ENCODE measurements at regions not wholly inside any gene's neighbourhood (a gene's known extent, or its start where the extent isn't known, plus 50 kb on each side); places are given as distances from the start of the nearest gene placed in this dataset.

DNA sequence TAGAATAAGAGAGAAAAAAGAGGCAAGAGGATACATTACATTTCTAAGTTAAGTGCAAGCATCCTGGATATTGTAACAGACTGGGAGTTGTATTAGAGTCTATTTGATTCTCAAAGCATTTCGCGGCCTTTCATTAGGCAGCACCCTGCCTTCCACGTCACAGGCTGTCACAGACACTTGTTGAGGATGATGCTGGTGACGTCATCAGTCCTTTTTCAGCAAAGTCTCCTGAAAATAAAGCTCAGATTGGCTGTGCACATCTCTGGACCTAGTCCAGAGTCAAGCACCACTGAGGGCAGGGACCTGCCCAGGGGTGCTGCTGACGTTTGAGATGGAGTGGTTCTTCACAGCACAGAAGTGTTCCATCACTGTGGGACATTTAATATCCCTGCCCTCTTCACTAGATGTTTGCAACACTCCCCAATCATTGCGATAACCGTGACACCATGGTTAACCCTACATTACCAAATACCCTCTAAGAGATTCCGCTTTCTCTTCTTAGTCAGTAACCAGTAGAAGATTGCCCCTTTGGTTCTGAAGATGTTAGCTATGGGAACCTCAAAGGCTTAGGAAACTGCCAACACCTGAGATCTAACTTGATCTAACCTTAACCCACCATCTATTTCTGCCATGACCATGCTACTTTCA lies 72.7 kb upstream of the F3 start:
- no peak overlapping the region for H3K27ac ChIP-seq
- WGBS, 2 donors: 77 to 84% methylated on average over 7 to 8 of the region's 8 CpGs

DNA sequence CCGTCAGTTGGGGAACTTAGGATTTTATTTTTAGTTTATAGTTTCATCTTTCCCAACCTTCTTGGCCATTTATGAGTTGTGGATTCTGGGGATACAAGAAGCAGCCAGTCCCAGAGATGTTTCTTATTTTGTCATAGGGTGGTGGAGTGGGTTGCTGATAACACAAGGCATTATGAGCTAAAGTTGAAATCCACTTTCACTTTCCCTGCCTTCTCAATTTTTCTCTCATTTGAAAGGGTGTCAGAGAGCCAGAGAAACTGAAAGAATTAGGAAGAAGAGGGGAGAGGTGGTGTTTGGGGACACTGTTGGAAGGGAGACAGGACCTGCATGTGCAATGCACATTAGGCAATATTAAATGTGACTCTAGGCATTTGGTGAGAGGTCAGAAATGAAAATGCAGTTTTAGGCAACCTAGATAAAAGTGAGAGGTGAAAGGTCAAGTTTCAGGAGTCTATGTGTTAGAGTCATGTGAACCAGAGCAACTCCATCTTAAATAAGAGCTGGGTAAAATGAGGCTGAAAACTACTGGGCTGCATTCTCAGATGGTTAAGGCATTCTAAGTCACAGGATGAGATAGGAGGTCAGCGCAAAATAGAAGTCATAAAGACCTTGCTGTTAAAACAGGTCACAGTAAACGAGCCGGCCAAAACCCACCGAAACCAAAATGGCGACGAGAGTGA lies 71.1 kb upstream of the F3 start:
- no peak for TF ChIP-seq POLR2A (IDR thresholded peaks at IDR 0.05)
- TF ChIP-seq, protein P1, sequence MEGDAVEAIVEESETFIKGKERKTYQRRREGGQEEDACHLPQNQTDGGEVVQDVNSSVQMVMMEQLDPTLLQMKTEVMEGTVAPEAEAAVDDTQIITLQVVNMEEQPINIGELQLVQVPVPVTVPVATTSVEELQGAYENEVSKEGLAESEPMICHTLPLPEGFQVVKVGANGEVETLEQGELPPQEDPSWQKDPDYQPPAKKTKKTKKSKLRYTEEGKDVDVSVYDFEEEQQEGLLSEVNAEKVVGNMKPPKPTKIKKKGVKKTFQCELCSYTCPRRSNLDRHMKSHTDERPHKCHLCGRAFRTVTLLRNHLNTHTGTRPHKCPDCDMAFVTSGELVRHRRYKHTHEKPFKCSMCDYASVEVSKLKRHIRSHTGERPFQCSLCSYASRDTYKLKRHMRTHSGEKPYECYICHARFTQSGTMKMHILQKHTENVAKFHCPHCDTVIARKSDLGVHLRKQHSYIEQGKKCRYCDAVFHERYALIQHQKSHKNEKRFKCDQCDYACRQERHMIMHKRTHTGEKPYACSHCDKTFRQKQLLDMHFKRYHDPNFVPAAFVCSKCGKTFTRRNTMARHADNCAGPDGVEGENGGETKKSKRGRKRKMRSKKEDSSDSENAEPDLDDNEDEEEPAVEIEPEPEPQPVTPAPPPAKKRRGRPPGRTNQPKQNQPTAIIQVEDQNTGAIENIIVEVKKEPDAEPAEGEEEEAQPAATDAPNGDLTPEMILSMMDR (IDR thresholded peaks at IDR 0.05): no peak
- Histone ChIP-seq H3K36me3 (no peaks in the 10 kb centered on the region), H3K4me3 (no peak overlapping the region), H3K27ac (no peak overlapping the region), H3K27me3 (no peaks in the 10 kb centered on the region), H3K9me3 (peaks cover 0 to 2% (median 0%) of the 10 kb centered on the region in 3 donors), H3K4me1 (peaks cover 0 to 15% (median 0%) of the 10 kb centered on the region in 3 donors)
- intact Hi-C loops (cut with DNase I): no loop called here
- 87 to 92% methylated on average over 7 of the region's 7 CpGs for WGBS, 2 donors
- DNase-seq: no peak

More for the DNA sequence above, 72.7 kb upstream of the F3 start:
- H3K27me3 ChIP-seq: no peaks in the 10 kb centered on the region
- no peak for DNase-seq
- peaks cover 0 to 15% (median 0%) of the 10 kb centered on the region in 3 donors for H3K4me1 ChIP-seq
- H3K36me3 ChIP-seq: no peaks in the 10 kb centered on the region
- H3K4me3 ChIP-seq: no peak overlapping the region
- H3K9me3 ChIP-seq: peaks cover 0 to 11% (median 0%) of the 10 kb centered on the region in 3 donors
- intact Hi-C loops (cut with DNase I): no loop called here
- TF ChIP-seq POLR2A (IDR thresholded peaks at IDR 0.05): no peak
- TF ChIP-seq, protein P1 (IDR thresholded peaks at IDR 0.05): no peak

DNA sequence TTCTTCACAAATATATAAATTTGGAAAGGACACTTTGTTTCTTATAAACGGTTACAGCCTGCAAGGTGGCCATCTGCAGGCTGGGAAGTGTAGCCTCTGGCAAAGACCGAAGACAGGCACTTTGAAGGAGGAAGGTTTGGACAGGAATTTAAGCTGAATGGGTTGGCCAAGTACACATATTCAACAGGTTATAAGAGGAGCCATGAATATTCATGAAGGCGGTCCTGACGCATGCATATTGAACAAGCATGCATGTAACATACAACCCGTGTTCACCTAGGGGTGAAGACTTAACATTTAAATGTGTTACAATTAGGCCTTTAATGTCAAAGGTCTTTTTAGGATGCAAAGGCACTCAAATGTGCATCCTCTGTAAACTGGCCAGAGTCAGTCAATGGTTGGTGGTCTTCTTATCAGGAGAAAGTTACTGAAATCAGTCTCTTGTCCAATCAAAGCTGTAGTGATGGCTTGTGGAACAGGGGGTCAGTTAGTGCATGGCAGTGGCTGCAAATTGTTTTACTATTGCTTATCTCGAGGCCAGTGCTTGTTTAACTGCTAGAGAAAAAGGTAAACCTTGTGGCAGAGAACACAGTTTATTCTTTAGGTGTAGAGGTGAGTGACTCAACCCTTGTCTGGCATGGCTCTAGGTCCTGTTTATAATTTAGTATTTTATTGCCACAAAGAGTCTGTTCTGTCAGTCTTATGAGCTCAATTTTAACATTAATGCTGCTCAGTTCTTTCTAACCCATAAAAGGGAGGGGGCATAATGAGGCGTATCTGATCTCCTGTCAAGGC lies 70.3 kb upstream of the F3 start:
- intact Hi-C loops (cut with DNase I): no loop called here
- TF ChIP-seq POLR2A (IDR thresholded peaks at IDR 0.05): no peak
- TF ChIP-seq, protein P1 (IDR thresholded peaks at IDR 0.05): no peak
- Histone ChIP-seq H3K27ac (no peak overlapping the region), H3K36me3 (no peaks in the 10 kb centered on the region), H3K27me3 (no peaks in the 10 kb centered on the region), H3K9me3 (no peaks in the 10 kb centered on the region), H3K4me3 (no peak overlapping the region), H3K4me1 (peaks cover 0 to 11% (median 0%) of the 10 kb centered on the region in 3 donors)
- 84 to 87% methylated on average over 7 of the region's 7 CpGs for WGBS, 2 donors
- DNase-seq: no peak

DNA sequence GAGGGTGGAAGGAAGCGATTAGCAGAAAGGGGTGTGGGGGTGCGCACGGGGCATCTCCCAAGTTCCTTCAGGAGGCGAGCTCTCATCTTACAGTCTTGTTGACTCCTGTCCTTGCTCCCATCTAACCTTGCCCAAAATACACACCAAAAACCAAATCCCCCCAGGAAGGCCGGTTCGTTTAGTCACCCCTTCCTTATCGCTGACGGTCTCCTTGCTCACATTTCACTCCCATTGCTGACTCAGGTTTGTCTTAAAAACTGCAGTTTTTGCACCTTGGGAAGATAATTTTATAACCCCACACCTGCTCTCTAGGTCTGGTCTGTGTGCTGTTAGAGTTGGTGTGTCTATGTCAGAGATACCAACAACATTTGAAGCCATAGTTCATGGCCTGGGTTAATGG lies 68.1 kb upstream of the F3 start:
- H3K27ac ChIP-seq: no peak overlapping the region
- no peak overlapping the region for H3K4me3 ChIP-seq
- H3K4me1 ChIP-seq: peaks cover 0 to under 1% (median 0%) of the 10 kb centered on the region in 3 donors
- no peaks in the 10 kb centered on the region for H3K9me3 ChIP-seq
- 90 to 99% methylated on average over 8 of the region's 8 CpGs for WGBS, 2 donors
- TF ChIP-seq, protein P1 (IDR thresholded peaks at IDR 0.05): no peak
- TF ChIP-seq POLR2A (IDR thresholded peaks at IDR 0.05): no peak
- no peaks in the 10 kb centered on the region for H3K36me3 ChIP-seq
- intact Hi-C loops (cut with DNase I): no loop called here
- no peak for DNase-seq
- H3K27me3 ChIP-seq: no peaks in the 10 kb centered on the region
